Kidney epithelial cell (primary cell): ENCODE measurements at regions not wholly inside any gene's neighbourhood (a gene's known extent, or its start where the extent isn't known, plus 50 kb on each side); places are given as distances from the start of the nearest gene placed in this dataset.
A peak's percentile ranks its signal among the peaks of the same experiment; 100 is the strongest.
"Not testable (repeated sequence)": the region's sequence is repeated elsewhere in the genome, so short reads cannot be mapped to it uniquely, and the experiment has no call there.

ENCODE experiments used
- DNase-seq: peaks from one replicate; pipeline ENCODE4 v3.0.0-alpha.2; 2010; ENCODE audit warnings: low read depth
- H3K27me3 ChIP-seq: 2 replicates; pipeline ENCODE4 v1.6.0; 2011; ENCODE audit warnings: low read length; ENCODE audit not compliant: control insufficient read depth, insufficient read depth
- H3K36me3 ChIP-seq: 2 replicates; pipeline ENCODE4 v1.5.1; 2011; ENCODE audit warnings: low read length; ENCODE audit not compliant: control insufficient read depth, insufficient read depth
- H3K4me3 ChIP-seq: 2 replicates; pipeline ENCODE4 v1.5.1; 2011; ENCODE audit warnings: low read depth, mild to moderate bottlenecking, control low read depth, low read length
- TF ChIP-seq, protein P1 (sequence below): IDR thresholded peaks from 2 replicates; pipeline ENCODE4 v1.5.1; 2011; ENCODE audit warnings: mild to moderate bottlenecking, moderate library complexity, low read length, control low read depth, inconsistent platforms; ENCODE audit not compliant: insufficient read depth, poor library complexity, severe bottlenecking

DNA sequence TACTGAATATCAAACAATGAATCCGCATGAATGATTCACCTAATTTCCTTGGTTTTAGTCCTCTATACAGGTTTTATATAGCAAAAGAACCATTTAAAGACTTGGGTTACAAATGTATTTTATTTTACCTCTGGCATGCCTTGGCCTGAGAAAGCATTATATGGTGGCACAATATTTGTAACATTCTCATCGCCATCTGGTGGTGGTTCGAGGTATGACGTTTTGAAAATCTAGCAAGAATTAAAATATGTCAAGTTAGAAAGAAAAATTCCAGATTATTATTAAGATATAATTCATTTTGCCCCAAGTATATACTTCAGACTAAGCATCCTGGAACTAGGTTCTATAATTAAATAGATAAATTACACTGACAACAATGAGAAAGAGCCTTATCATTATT is 445.9 kb downstream of the ZNF33B start:
- not testable (repeated sequence) for H3K36me3 ChIP-seq, H3K4me3 ChIP-seq, DNase-seq, H3K27me3 ChIP-seq
- TF ChIP-seq, protein P1, sequence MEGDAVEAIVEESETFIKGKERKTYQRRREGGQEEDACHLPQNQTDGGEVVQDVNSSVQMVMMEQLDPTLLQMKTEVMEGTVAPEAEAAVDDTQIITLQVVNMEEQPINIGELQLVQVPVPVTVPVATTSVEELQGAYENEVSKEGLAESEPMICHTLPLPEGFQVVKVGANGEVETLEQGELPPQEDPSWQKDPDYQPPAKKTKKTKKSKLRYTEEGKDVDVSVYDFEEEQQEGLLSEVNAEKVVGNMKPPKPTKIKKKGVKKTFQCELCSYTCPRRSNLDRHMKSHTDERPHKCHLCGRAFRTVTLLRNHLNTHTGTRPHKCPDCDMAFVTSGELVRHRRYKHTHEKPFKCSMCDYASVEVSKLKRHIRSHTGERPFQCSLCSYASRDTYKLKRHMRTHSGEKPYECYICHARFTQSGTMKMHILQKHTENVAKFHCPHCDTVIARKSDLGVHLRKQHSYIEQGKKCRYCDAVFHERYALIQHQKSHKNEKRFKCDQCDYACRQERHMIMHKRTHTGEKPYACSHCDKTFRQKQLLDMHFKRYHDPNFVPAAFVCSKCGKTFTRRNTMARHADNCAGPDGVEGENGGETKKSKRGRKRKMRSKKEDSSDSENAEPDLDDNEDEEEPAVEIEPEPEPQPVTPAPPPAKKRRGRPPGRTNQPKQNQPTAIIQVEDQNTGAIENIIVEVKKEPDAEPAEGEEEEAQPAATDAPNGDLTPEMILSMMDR, result peak; percentile 29

DNA sequence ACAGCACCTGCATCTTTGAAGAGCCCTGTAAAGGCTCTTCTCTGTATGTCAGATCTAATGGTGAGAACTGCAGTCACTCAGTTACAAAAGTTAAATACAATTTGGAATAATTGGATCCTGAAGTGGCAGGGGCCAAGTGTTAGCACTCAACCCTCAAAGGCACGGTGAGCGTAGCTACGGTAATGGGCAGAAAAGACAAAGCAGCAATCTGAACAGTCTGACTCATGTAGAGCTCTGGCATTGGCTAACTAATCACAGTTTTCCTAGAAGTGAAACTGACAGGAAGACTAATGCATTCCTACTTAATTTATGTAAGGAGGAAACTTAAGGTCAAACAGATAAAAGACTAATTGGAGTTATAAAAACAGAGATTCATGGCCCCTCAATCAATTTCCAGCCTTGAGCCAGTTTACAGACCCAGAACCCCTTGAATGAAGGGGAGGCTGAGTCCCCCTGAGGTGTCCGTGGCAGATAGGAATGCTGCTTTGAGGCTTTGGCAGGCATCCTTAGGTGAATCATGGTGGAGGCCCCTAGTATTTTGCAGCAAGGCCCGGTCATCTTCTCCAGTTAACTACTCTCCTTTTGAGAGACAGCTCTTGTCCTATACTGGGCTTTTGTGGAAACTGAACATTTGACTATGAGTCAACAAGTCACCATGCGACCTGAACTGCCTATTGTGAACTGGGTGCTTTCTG is 450.7 kb downstream of the ZNF33B start:
- not testable (repeated sequence) for H3K4me3 ChIP-seq, H3K27me3 ChIP-seq, H3K36me3 ChIP-seq, DNase-seq

DNA sequence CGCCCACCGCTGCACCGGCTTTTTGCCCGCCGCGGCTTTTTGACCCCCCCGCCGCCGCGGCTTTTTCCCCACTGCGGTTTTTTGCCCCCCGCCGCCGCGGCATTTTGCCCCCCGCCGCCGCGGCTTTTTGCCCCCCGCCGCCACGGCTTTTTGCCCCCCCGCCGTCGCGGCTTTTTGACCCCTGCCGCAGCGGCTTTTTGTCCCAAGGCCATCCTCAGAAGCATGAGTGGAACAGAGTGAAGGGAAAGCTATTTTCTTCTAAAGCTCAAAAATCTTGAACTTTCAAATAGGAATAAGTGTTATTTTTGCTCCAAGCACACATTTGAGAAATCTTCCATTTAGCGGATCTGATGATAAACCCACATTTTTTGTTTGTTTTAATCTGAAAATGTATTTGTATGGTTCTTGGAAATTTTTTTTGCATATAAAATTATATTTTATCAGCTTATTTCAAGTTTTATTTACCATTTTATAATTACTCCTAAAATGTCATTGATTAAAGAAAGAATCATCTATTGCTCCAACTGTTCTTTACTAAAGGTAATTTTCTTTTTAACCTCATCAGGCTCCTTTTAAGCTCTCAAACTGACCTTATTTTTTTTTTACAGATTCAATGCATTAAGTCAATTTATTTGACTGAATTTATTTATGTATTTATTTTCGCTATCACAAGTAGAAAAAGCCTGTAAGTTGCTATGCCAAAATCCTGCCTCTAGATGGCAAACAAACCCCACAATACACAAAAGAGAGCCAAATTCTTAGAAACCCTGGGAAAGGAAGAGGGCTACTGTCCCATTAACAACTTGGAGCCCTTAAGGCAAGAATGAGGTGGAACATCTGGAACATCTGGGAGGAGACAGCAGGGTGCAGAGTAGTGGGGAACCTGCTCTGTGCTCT is 460.3 kb downstream of the ZNF33B start:
- DNase-seq, result peak; percentile 1
- H3K36me3 ChIP-seq, H3K4me3 ChIP-seq, H3K27me3 ChIP-seq: not testable (repeated sequence)
- TF ChIP-seq, protein P1, result peak; percentile 29

DNA sequence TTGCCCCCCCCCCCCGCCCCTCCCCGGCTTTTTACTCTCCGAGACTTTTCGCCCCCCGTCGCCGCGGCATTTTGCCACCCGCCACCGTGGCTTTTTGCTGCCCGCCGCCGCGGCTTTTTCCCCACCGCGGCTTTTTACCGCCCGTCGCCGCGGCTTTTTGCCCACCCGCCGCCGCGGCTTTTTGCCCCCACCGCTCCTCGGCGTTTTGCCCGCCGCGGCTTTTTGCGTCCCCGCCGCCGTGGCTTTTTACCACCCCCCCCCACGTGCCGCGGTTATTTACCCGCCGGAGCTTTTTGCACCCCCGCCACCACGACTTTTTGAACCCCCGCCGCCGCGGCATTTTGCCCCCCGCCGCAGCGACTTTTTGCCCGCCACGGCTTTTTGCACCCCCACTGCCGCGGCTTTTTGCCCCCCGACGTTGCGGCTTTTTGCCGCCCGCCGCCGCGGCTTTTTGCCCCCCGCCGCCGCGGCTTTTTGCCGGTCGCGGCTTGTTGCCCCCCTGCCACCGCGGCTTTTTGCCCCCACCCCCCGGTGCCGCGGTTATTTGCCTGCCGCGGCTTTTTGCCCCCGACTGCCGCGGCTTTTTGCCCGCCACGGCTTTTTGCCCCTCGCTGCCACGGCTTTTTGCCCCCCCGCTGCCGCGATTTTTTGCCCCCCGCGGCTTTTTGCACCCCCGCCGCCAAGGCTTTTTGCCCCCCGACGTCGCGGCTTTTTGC is 461.1 kb downstream of the ZNF33B start:
- TF ChIP-seq, protein P1, result no peak
- H3K27me3 ChIP-seq, result peaks cover 9% of the 10 kb centered on the region
- no peak overlapping the region for H3K4me3 ChIP-seq
- DNase-seq, result no peak
- no peaks in the 10 kb centered on the region for H3K36me3 ChIP-seq

DNA sequence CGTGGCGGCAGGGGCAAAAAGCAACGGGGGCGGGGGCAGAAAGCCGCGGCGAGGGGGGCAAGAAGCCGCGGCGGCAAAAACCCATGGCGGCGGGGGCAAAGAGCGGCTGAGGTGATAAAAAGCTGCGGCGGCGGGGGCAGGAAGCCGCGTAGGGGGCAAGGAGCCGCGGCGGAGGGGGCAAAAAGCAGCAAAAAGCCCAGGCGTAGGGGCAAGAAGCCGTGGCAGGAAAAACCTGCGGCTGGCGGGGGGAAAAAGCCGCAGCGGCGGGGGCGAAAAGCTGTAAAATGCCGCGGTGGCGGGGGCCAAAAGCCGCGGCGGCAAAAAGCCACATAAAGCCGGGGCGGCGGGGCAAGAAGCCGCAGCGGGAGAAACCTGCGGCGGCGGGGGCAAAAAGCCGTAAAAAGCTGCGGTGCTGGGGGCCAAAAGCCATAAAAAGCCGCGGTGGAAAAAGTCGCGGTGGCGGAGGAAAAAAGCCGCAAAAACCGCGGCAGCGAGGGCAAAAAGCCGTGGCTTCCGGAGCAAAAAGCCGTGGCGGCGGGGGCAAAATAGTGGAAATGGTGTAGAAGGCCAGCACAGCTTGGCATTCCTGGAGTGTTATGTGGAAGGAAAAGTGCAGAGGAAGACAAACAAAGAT is 487.8 kb downstream of the ZNF33B start:
- DNase-seq, result no peak
- H3K27me3 ChIP-seq, result no peaks in the 10 kb centered on the region
- TF ChIP-seq, protein P1, result no peak
- no peak overlapping the region for H3K4me3 ChIP-seq
- no peaks in the 10 kb centered on the region for H3K36me3 ChIP-seq
